ENCODE measurements at regions not wholly inside any gene's neighbourhood (a gene's known extent, or its start where the extent isn't known, plus 50 kb on each side); places are given as distances from the start of the nearest gene placed in this dataset.
"Not testable (repeated sequence)": the region's sequence is repeated elsewhere in the genome, so short reads cannot be mapped to it uniquely, and the experiment has no call there.

- Mint-ChIP-seq H3K4me3 (no peak overlapping the region), H3K27ac (no peak overlapping the region), H3K9me3 (ENCODE audit: low read depth) (peaks cover 11% of the 10 kb centered on the region), H3K4me1 (ENCODE audit: low read depth) (no peaks in the 10 kb centered on the region), H3K36me3 (no peaks in the 10 kb centered on the region), H3K27me3 (no peaks in the 10 kb centered on the region)
Measured at GRCh38 chr2:193885419-193885818, 1690.7 kb upstream of the TMEFF2 start.

DNA sequence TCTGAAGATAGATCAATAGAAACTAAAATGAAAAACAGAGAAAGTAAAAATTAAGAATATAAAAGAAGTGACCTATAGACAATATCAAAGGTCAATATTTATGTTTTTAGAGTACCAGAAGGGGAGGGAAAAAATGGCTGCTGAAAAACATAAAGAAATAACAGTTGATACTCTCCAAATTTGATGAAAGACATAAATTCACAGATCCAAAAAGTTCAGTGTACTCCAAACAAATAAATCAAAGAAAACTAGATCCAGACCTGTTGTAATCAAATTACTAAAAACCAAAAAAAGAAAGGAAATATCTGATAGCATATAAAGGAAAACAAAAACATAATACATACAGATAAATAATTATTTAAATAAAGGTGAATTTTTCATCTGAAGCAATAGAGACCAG is 1689.1 kb upstream of the TMEFF2 start:
- H3K9me3 Mint-ChIP-seq (ENCODE audit: low read depth), result peaks cover 11% of the 10 kb centered on the region
- H3K4me1 Mint-ChIP-seq (ENCODE audit: low read depth), result no peaks in the 10 kb centered on the region
- no peak overlapping the region for H3K27ac Mint-ChIP-seq
- no peaks in the 10 kb centered on the region for H3K36me3 Mint-ChIP-seq
- H3K4me3 Mint-ChIP-seq, result no peak overlapping the region
- H3K27me3 Mint-ChIP-seq, result no peaks in the 10 kb centered on the region

DNA sequence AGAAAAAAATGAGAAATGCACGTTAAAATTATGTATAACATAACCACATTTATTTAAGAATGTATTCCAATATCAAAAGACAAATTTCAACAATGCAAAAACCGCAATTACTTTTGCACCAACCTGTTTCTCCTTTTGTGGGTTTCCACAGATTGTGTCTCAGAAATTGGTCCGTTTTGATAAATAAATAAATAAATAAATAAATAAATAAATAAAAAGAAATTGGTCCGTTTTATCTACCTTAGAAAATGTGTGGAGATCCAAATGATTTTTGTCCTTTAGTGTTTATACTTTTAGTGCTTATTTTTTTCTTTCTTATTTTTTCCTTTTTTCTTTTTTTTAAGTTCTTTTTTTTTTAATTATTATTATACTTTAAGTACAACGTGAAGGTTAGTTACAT is 1682.2 kb upstream of the TMEFF2 start:
- Mint-ChIP-seq H3K9me3 (ENCODE audit: low read depth) (peaks cover 5% of the 10 kb centered on the region), H3K4me3 (no peak overlapping the region), H3K27ac (no peak overlapping the region), H3K36me3 (no peaks in the 10 kb centered on the region), H3K27me3 (no peaks in the 10 kb centered on the region), H3K4me1 (ENCODE audit: low read depth) (no peaks in the 10 kb centered on the region)

DNA sequence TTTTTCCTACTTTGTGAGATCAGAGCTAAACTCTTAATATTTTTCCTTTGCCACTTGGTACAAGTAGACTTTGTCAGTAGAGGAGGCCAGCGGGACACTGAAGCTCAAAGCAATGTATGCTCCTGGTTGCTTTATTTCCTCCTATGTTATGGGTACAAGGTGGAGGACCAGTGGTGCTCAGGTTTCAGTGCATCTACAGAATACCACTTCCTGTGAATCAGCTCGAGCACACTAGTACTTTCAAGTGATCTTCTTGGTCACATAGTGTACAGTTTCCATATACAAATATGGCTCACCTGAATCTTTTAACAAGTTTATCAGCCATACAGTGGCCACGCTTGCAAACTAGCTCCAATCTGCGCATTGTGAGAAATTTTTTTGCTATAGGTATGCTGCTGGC is 1674.8 kb upstream of the TMEFF2 start:
- H3K4me1 Mint-ChIP-seq (ENCODE audit: low read depth), result no peaks in the 10 kb centered on the region
- H3K9me3 Mint-ChIP-seq (ENCODE audit: low read depth), result peaks cover 9% of the 10 kb centered on the region
- no peak overlapping the region for H3K27ac Mint-ChIP-seq
- H3K36me3 Mint-ChIP-seq, result no peaks in the 10 kb centered on the region
- H3K4me3 Mint-ChIP-seq, result no peak overlapping the region
- no peaks in the 10 kb centered on the region for H3K27me3 Mint-ChIP-seq

GRCh38 chr2:193868833-193869232 is 1674.1 kb upstream of the TMEFF2 start:
- H3K27me3 Mint-ChIP-seq, result no peaks in the 10 kb centered on the region
- H3K4me1 Mint-ChIP-seq (ENCODE audit: low read depth), result no peaks in the 10 kb centered on the region
- H3K36me3 Mint-ChIP-seq, result no peaks in the 10 kb centered on the region
- no peak overlapping the region for H3K4me3 Mint-ChIP-seq
- peaks cover 9% of the 10 kb centered on the region for H3K9me3 Mint-ChIP-seq (ENCODE audit: low read depth)
- no peak overlapping the region for H3K27ac Mint-ChIP-seq

GRCh38 chr2:193868132-193868531 is 1673.4 kb upstream of the TMEFF2 start:
- Mint-ChIP-seq H3K27ac (no peak overlapping the region), H3K27me3 (no peaks in the 10 kb centered on the region), H3K36me3 (no peaks in the 10 kb centered on the region), H3K9me3 (ENCODE audit: low read depth) (peaks cover 9% of the 10 kb centered on the region), H3K4me1 (ENCODE audit: low read depth) (no peaks in the 10 kb centered on the region), H3K4me3 (no peak overlapping the region)

DNA sequence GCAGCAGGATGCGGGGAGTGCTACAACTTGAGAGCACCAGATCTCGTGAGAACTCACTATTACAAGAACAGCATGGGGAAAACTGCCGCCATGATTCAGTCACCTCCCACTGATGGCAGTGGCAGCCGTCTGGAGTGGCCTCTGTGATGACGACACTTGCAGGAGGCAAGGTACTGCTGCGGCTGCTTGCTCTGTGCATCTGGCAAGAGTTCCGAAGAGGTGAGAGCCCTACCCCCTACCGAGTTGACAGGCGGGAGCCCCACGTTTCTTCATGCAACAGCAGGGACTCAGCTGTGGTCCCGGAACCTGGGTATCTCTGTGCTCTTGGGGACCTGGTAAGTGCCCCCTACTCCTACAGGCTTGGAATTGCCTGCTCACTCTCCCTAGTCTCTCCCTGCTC is 1672.7 kb upstream of the TMEFF2 start:
- Mint-ChIP-seq H3K27ac (no peak overlapping the region), H3K36me3 (no peaks in the 10 kb centered on the region), H3K9me3 (ENCODE audit: low read depth) (peaks cover 9% of the 10 kb centered on the region), H3K4me3 (no peak overlapping the region), H3K27me3 (no peaks in the 10 kb centered on the region), H3K4me1 (ENCODE audit: low read depth) (no peaks in the 10 kb centered on the region)

DNA sequence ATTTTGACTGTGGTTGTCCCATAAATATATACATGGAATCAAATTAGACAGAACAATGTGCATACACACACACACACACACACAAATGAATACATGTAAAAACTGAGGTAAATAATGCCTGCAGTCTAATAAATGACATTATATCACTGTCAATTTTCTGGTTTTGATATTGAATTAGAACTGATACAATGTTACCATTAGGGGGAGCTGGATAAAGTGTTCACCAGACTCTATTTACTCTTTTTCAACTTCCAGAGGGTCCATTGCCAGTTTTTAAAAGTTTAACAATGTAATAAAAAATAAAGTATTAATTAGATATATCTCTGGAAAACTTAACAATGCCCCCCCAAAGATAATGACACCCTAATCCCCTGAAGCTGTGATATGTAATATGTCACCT is 1666.8 kb upstream of the TMEFF2 start:
- Mint-ChIP-seq H3K36me3 (no peaks in the 10 kb centered on the region), H3K27ac (no peak overlapping the region), H3K27me3 (no peaks in the 10 kb centered on the region), H3K4me1 (ENCODE audit: low read depth) (no peaks in the 10 kb centered on the region), H3K4me3 (no peak overlapping the region), H3K9me3 (ENCODE audit: low read depth) (no peaks in the 10 kb centered on the region)

GRCh38 chr2:193847991-193848390 is 1653.3 kb upstream of the TMEFF2 start:
- Mint-ChIP-seq H3K4me3 (no peak overlapping the region), H3K9me3 (ENCODE audit: low read depth) (no peaks in the 10 kb centered on the region), H3K27me3 (no peaks in the 10 kb centered on the region), H3K27ac (no peak overlapping the region), H3K36me3 (no peaks in the 10 kb centered on the region), H3K4me1 (ENCODE audit: low read depth) (no peaks in the 10 kb centered on the region)

DNA sequence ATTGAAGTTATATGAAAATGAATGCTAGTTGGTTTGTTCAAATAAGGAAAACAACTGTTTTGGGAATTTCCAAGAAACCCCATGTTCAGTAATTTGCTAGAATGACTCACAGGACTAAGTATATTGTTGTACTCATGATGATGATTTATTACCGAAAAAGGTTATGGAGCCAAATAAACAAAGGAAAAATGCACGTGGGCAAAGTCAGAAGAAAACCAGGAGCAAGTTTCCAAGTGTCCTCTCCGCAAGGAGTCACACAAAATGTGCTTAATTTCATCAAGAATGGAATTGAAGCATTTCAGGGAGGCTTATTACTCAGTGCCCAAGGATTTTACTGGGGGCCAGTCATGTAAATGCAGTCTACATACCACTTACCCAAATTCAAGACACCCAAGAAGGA is 1652.4 kb upstream of the TMEFF2 start:
- Mint-ChIP-seq H3K27me3 (no peaks in the 10 kb centered on the region), H3K27ac (no peak overlapping the region), H3K4me1 (ENCODE audit: low read depth) (no peaks in the 10 kb centered on the region), H3K4me3 (no peak overlapping the region), H3K36me3 (no peaks in the 10 kb centered on the region), H3K9me3 (ENCODE audit: low read depth) (no peaks in the 10 kb centered on the region)

- Mint-ChIP-seq H3K4me3 (no peak overlapping the region), H3K36me3 (no peaks in the 10 kb centered on the region), H3K9me3 (ENCODE audit: low read depth) (no peaks in the 10 kb centered on the region), H3K27me3 (no peaks in the 10 kb centered on the region), H3K4me1 (ENCODE audit: low read depth) (no peaks in the 10 kb centered on the region), H3K27ac (no peak overlapping the region)
Measured at GRCh38 chr2:193845604-193846003, 1650.9 kb upstream of the TMEFF2 start.

DNA sequence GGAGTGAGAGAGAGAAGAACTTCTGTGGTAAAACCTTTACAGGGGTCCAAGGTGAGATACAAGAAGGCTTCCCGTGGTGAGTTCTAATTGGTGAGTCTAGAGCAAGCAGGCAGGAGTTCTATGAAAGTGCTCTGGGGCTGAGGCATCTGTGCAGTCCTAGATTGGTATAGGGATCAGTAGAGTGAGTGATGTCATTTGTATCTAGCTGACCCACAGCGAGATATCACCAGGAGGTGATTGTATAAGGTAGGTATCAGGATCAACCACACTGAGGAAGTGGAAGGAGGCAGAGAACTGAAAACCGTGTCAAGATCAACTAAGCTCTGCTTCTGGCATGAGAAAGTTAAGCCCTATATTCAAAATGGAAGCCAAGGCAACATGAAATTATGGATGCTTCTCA is 1648.9 kb upstream of the TMEFF2 start:
- no peaks in the 10 kb centered on the region for H3K4me1 Mint-ChIP-seq (ENCODE audit: low read depth)
- no peaks in the 10 kb centered on the region for H3K27me3 Mint-ChIP-seq
- H3K27ac Mint-ChIP-seq, result no peak overlapping the region
- no peaks in the 10 kb centered on the region for H3K9me3 Mint-ChIP-seq (ENCODE audit: low read depth)
- no peak overlapping the region for H3K4me3 Mint-ChIP-seq
- H3K36me3 Mint-ChIP-seq, result no peaks in the 10 kb centered on the region

- H3K27me3 Mint-ChIP-seq, result no peaks in the 10 kb centered on the region
- H3K9me3 Mint-ChIP-seq (ENCODE audit: low read depth), result no peaks in the 10 kb centered on the region
- no peaks in the 10 kb centered on the region for H3K36me3 Mint-ChIP-seq
- H3K4me3 Mint-ChIP-seq, result no peak overlapping the region
- H3K4me1 Mint-ChIP-seq (ENCODE audit: low read depth), result no peaks in the 10 kb centered on the region
- no peak overlapping the region for H3K27ac Mint-ChIP-seq
Measured at GRCh38 chr2:193841384-193842150, 1646.8 kb upstream of the TMEFF2 start.

GRCh38 chr2:193837111-193837738 is 1642.5 kb upstream of the TMEFF2 start:
- H3K27me3 Mint-ChIP-seq, result no peaks in the 10 kb centered on the region
- no peak overlapping the region for H3K27ac Mint-ChIP-seq
- no peaks in the 10 kb centered on the region for H3K36me3 Mint-ChIP-seq
- no peaks in the 10 kb centered on the region for H3K4me1 Mint-ChIP-seq (ENCODE audit: low read depth)
- no peaks in the 10 kb centered on the region for H3K9me3 Mint-ChIP-seq (ENCODE audit: low read depth)
- H3K4me3 Mint-ChIP-seq, result no peak overlapping the region

DNA sequence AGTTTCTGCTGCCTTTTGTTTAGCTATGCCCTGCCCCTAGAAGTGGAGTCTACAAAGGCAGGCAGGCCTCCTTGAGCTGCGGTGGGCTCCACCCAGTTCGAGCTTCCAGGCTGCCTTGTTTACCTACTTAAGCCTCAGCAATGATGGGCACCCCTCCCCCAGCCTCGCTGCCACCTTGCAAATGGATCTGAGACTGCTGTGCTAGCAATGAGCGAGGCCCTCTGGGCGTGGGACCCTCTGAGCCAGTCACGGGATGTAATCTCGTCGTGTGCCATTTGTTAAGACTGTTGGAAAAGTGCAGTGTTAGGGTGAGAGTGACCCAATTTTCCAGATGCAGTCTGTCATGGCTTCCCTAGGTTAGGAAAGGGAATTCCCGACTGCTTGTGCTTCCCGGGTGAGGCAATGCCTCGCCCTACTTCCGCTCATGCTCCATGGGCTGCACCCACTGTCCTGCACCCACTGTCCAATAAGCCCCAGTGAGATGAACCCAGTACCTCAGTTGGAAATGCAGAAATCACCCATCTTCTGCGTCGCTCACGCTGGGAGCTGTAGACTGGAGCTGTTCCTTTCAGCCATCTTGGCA is 1641.8 kb upstream of the TMEFF2 start:
- H3K4me3 Mint-ChIP-seq; H3K27me3 Mint-ChIP-seq; H3K27ac Mint-ChIP-seq; H3K9me3 Mint-ChIP-seq (ENCODE audit: low read depth); H3K36me3 Mint-ChIP-seq; H3K4me1 Mint-ChIP-seq (ENCODE audit: low read depth): not testable (repeated sequence)

DNA sequence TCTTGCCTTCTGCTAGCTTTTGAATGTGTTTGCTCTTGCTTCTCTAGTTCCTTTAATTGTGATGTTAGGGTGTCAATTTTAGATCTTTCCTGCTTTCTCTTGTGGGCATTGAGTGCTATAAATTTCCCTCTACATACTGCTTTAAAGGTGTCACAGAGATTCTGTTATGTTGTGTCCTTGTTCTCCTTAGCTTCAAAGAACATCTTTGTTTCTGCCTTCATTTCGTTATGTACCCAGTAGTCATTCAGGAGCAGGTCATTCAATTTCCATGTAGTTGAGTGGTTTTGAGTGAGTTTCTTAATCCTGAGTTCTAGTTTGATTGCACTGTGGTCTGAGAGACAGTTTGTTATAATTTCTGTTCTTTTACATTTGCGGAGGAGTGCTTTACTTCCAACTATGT is 1639.2 kb upstream of the TMEFF2 start:
- not testable (repeated sequence) for H3K9me3 Mint-ChIP-seq (ENCODE audit: low read depth); H3K27ac Mint-ChIP-seq; H3K36me3 Mint-ChIP-seq; H3K4me3 Mint-ChIP-seq; H3K27me3 Mint-ChIP-seq; H3K4me1 Mint-ChIP-seq (ENCODE audit: low read depth)

Measured in activated naive CD8-positive, alpha-beta T cell (primary cell).